Activated CD8-positive, alpha-beta T cell treated with anti-CD3 and anti-CD28 coated beads for 36 hours (primary cell): ENCODE measurements at regions not wholly inside any gene's neighbourhood (a gene's known extent, or its start where the extent isn't known, plus 50 kb on each side); places are given as distances from the start of the nearest gene placed in this dataset.
A peak's percentile ranks its signal among the peaks of the same experiment; 100 is the strongest.
"Not testable (repeated sequence)": the region's sequence is repeated elsewhere in the genome, so short reads cannot be mapped to it uniquely, and the experiment has no call there.

Experiments
- ATAC-seq: fragments of 200-7000 bp; cut with Tn5 transposase; one replicate; pipeline ENCODE4 v1.10.0; 2021; ENCODE audit warnings: mild to moderate bottlenecking, moderate library complexity
- CTCF ChIA-PET: fragments of 350-600 bp; sonication (Branson Sonifier 250); formaldehyde crosslinking; loops from one replicate; lab custom pipeline; 2021; ENCODE audit warnings: antibody characterized with exemption; lab: Charles Lee
- POLR2A ChIA-PET: fragments of 350-600 bp; sonication (Branson Sonifier 250); formaldehyde crosslinking; loops from one replicate; lab custom pipeline; 2021; ENCODE audit warnings: antibody characterized with exemption; lab: Charles Lee
- DNase-seq: peaks from one replicate; pipeline ENCODE4 v3.0.0-alpha.2; 2020
- H3K27ac Mint-ChIP-seq: one replicate; pipeline ENCODE4 v1.8.0; 2021; ENCODE audit warnings: mild to moderate bottlenecking, mixed read lengths
- H3K27me3 Mint-ChIP-seq: one replicate; pipeline ENCODE4 v1.8.0; 2021; ENCODE audit warnings: mixed read lengths
- H3K36me3 Mint-ChIP-seq: one replicate; pipeline ENCODE4 v1.8.0; 2021; ENCODE audit warnings: low read depth, mixed read lengths
- H3K4me1 Mint-ChIP-seq: one replicate; pipeline ENCODE4 v1.8.0; 2021; ENCODE audit warnings: low read depth, mixed read lengths
- H3K4me3 Mint-ChIP-seq: one replicate; pipeline ENCODE4 v1.8.0; 2021; ENCODE audit warnings: mild to moderate bottlenecking, moderate library complexity, mixed read lengths
- H3K9me3 Mint-ChIP-seq: one replicate; pipeline ENCODE4 v1.8.0; 2021; ENCODE audit warnings: mixed read lengths
- intact Hi-C: fragments of 100-400 bp; cut with micrococcal nuclease; formaldehyde crosslinking; loops from one replicate; pipeline ENCODE4 v1.10.0; 2022

DNA sequence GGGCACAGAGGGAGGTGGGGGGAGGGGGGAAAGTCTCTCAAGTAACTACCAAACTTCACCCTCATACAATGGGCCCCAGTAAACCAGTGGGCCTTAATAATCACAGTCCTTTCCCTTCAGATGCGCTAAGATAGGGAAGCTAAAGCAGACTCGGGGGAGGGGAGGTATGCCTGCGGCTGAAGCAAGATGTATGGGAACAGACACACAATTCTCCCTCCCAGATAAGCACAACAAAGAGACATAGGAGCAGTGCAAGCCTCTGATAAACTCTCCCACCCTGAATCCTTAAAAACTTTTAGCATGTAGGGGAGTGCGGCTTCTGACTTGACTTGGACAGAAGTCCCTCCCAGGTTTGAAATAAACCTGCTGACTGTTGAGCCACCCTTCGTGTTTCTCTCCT, 54.7 kb downstream of the PROP1 start:
- CTCF ChIA-PET, ATAC-seq, POLR2A ChIA-PET, DNase-seq, intact Hi-C loops, H3K27me3 Mint-ChIP-seq, H3K4me3 Mint-ChIP-seq, H3K36me3 Mint-ChIP-seq, H3K9me3 Mint-ChIP-seq, H3K27ac Mint-ChIP-seq: not testable (repeated sequence)
- peaks cover 16% of the 10 kb centered on the region for H3K4me1 Mint-ChIP-seq

DNA sequence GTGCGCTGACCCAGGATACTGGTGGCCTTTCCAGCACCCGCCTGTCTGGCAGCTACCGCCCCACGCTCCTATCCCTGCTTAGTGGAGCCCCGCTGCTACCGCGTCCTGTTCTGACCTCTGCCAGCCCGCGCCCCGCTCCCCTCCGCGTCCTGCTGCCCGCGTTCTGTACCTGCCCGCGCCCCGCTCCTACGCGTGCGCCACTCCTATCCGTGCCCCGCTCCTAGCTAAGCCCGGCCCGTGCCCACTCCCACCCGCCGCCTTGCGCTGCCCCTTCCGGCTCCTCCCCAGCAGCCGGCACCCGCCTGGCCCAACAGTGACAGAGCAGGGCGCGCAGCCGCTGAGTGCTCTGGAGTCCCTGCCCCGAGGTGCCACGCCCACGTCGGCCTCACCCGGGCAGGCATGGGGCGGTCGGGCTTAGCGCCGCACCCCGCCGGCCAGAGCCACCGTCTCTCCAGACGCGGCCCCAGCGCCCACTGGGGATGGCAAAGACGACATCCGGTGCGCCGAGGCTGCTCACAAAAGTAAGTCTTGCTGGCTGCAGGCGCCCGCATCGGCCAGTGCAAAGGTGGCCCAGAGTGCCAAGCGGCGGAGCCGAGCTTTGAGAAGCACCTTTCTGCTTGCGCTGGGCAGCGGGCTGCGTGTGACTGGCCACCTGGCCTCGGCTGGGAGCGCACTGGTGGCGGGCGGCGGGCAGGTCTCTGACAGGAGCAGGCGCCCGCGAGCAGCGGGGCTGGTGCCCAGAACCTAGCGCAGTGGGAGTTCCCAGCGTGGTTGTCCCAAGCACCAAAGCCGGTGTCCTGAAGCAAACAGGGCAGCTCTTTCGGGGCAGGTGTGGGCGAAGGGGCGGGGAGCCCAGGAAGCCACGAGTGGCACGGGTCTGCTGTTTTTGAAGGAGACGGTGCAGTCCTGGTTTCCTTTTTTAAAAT, 56.5 kb downstream of the PROP1 start:
- H3K27me3 Mint-ChIP-seq, intact Hi-C loops, CTCF ChIA-PET, POLR2A ChIA-PET, H3K9me3 Mint-ChIP-seq, H3K36me3 Mint-ChIP-seq, H3K27ac Mint-ChIP-seq: not testable (repeated sequence)
- peak; percentile 26 for DNase-seq
- peak; percentile 52 for ATAC-seq
- Mint-ChIP-seq H3K4me3 (peak overlapping the region; percentile 76), H3K4me1 (peaks cover 10% of the 10 kb centered on the region)

DNA sequence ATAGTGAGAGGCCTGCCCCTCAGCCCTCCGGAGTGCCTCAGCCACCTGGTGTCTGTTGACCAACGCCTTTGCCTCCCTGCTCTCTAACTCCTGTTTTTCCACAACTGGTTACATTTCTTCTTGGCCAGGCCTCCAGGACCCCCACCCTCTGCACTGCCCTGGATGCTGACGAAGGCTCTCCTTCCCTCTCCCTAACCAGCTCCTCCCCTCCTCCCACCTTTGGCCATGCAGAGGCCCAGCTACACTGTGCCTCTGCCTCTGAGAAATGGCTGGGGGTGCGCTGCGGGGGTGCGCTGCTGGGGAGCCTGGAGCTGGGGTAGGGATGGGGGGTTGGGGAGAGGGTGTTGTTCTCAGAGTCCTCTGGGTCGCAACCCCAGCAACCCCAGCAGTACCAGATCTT, 57.3 kb downstream of the PROP1 start:
- H3K36me3 Mint-ChIP-seq, DNase-seq, H3K27me3 Mint-ChIP-seq, H3K27ac Mint-ChIP-seq, H3K9me3 Mint-ChIP-seq, intact Hi-C loops, CTCF ChIA-PET, POLR2A ChIA-PET, ATAC-seq: not testable (repeated sequence)
- H3K4me3 Mint-ChIP-seq, result peak overlapping the region; percentile 76
- peaks cover 10% of the 10 kb centered on the region for H3K4me1 Mint-ChIP-seq

DNA sequence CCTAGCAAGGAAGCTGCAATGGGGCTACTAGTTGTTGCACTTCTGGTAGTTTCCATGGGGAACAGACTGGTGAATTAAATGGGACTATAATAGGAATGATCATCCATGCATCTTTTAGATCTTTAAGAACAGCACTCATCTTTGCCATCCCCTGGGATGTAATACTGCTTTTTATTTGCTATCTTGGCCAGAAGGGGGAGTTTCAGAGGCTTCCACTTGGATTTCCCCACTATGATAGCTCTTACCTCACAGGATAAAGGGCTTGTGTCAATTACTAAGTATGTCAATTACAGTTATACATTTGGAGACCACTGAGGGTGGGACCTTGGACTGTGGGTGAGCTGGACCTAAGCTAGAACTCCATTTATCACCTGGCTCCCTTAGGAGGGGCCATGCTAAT, 61.8 kb downstream of the PROP1 start:
- H3K27me3 Mint-ChIP-seq, H3K4me1 Mint-ChIP-seq, CTCF ChIA-PET, DNase-seq, intact Hi-C loops, H3K4me3 Mint-ChIP-seq, H3K27ac Mint-ChIP-seq, H3K36me3 Mint-ChIP-seq, POLR2A ChIA-PET, H3K9me3 Mint-ChIP-seq: not testable (repeated sequence)
- peak; percentile 39 for ATAC-seq

DNA sequence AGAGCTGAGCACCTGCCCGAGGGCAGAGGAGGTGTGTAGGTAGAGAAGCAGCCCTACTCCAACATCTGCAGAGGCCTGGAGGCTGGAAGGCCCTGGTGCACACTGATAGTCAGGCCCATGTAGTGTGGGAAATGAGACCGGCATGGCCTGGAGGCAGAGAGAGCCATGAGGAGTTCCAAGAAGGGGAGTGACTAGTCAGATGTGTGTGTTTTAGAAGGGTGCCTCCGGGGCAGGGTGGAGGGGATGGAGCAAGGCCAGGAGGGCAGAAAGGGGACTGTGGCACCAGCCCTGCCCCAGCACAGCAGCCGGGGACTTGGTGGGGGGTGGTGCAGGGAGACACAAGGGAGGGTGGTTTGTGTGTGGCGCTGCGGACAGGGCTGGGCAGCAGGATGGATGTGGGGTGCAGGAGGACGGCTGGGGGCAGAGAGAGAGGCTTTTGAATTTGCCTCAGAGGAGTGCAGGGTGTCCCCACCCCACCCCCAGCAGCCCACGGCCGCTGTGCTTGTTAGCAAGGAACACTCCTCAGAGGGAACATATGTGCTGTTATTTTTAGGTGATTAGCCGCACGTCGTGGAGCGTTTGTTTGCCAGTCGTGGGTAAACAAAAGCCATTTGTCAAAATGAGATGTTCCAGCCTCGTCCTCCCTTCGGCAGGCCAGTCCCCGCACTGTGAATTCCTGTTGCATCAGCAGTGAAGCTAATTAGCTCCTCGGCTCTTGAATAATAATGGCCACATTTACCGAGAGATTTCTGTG, 65.6 kb downstream of the PROP1 start:
- H3K9me3 Mint-ChIP-seq, H3K4me1 Mint-ChIP-seq, DNase-seq, CTCF ChIA-PET, H3K36me3 Mint-ChIP-seq, H3K27me3 Mint-ChIP-seq, H3K4me3 Mint-ChIP-seq, intact Hi-C loops, ATAC-seq, POLR2A ChIA-PET, H3K27ac Mint-ChIP-seq: not testable (repeated sequence)

DNA sequence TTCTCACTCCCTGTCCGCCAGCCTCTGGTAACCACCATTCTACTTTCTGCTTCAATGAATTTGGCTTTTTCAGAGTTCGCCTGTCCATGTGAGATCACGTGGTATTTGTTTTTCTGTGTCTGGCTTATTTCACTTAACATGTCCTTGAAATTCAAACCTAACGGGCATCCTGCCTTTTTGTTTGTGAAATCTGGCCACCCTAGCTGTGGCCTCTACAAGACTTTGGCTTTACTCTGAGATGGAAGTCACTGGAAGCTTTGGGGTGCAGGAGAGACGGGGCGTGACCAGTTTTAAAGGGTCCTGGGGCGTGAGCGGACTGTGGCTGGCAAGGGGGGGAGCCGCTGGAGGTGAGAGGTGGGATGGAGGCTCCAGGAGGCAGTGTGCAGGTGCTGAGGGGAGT, 66.4 kb downstream of the PROP1 start:
- POLR2A ChIA-PET, DNase-seq, H3K9me3 Mint-ChIP-seq, H3K4me1 Mint-ChIP-seq, H3K27me3 Mint-ChIP-seq, CTCF ChIA-PET, ATAC-seq, intact Hi-C loops, H3K27ac Mint-ChIP-seq, H3K36me3 Mint-ChIP-seq, H3K4me3 Mint-ChIP-seq: not testable (repeated sequence)

DNA sequence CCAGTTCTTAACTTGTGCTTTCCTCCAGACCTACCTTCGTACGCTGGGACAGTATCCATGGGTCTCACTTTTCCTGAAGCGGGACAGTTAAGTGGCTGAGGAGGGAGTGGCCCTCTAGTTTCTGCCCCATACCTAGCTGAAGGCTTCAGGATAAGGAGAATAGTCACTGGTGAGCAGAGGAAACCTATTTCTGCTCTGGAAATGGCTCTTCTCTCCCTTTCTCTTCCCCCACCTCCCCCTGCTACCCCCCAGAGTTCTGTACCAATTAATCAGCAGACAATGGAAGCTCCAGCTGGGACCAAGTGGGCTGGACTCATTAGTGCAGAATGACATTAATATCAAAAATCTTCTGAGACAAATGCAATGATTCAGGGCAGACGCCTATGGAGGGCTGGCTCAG, 68.5 kb downstream of the PROP1 start:
- H3K27me3 Mint-ChIP-seq, CTCF ChIA-PET, POLR2A ChIA-PET, DNase-seq, H3K36me3 Mint-ChIP-seq, H3K9me3 Mint-ChIP-seq, H3K4me3 Mint-ChIP-seq, ATAC-seq, intact Hi-C loops, H3K4me1 Mint-ChIP-seq, H3K27ac Mint-ChIP-seq: not testable (repeated sequence)

DNA sequence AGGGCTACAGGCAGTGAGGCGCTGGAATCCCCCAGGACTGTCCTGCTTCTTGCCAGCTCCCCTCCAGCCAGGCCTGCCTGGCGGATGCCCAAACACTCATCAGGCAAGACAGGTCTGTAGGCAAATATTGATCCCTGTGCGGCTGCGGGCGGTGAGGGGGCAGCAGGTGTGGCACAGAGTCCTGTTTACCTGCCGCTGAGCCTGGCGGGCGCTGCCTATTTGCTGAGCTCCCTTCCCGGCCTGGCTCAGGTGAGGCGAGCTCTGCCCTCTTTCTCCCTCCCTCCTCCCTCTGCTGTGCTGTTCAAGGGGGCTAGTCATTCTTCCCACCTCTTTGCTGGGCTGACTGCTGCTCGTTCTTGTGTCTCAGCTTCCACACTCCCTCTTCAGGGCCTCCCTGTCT, 71.5 kb downstream of the PROP1 start:
- H3K4me1 Mint-ChIP-seq, POLR2A ChIA-PET, H3K27me3 Mint-ChIP-seq, CTCF ChIA-PET, H3K36me3 Mint-ChIP-seq, intact Hi-C loops, H3K27ac Mint-ChIP-seq, H3K9me3 Mint-ChIP-seq, ATAC-seq, DNase-seq, H3K4me3 Mint-ChIP-seq: not testable (repeated sequence)

DNA sequence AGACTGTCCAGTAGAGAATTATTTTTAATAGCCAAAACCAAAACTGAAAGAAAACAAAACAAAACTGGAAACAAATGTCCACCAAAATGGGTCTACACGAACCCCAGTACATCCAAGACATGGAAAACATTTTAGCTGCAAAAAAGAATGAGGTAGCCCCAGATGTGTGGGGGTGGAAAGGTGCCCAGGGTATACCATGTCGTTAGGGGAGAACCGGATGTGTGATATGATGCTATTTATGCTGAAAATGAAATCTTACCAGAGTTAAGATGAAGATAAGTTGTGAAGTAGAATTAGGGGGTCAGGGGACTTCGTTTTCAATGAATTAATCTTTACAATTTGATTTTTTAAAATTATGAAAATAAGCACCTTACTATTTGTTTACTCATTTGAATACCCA, 72.2 kb downstream of the PROP1 start:
- H3K36me3 Mint-ChIP-seq, intact Hi-C loops, H3K4me1 Mint-ChIP-seq, H3K27me3 Mint-ChIP-seq, DNase-seq, H3K27ac Mint-ChIP-seq, CTCF ChIA-PET, H3K4me3 Mint-ChIP-seq, POLR2A ChIA-PET, H3K9me3 Mint-ChIP-seq: not testable (repeated sequence)
- ATAC-seq, result peak; percentile 74

DNA sequence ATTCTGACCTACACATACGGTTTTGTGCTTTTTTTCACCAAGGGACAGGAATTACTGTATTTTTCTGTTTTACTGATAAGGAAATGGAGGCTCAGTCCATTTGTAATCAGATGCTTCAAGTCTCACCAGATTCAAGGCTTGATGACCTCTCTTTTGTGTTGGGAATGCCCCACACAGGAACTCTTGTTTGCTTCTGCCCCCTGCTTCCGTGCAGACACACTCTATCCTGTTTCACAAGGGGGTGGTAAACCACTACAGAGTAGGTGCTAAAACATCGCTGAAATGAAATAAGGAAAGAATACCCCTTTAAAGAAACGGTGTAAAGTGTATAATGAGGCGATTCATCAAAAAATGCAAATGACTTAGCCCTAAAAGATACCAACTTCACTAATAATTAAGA, 72.9 kb downstream of the PROP1 start:
- DNase-seq (peak; percentile 31), ATAC-seq (peak; percentile 70)
- H3K4me3 Mint-ChIP-seq, H3K9me3 Mint-ChIP-seq, H3K27me3 Mint-ChIP-seq, POLR2A ChIA-PET, CTCF ChIA-PET, intact Hi-C loops, H3K4me1 Mint-ChIP-seq, H3K36me3 Mint-ChIP-seq: not testable (repeated sequence)
- peak overlapping the region; percentile 68 for H3K27ac Mint-ChIP-seq

DNA sequence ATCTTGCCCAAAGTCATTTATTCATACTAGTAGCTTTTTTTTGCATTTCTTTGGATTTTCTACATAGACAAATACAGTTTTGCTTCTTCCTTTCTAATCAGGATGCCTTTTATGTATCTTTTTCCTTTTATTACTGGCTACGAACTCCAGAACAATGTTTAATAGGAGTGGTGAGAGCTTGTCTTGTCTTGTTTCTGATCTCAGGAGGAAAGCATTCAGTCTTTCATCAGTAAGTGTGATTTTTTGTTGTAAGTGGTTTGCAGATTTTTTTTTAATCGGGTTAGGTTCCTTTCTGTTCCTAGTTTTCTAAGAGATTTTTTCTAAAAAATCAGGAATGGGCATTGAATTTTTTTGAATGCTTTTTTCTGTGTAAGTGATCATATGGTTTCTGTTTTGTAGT, 86.8 kb downstream of the PROP1 start:
- H3K27ac Mint-ChIP-seq, CTCF ChIA-PET, H3K9me3 Mint-ChIP-seq, POLR2A ChIA-PET, H3K27me3 Mint-ChIP-seq, intact Hi-C loops, H3K4me1 Mint-ChIP-seq, H3K4me3 Mint-ChIP-seq, H3K36me3 Mint-ChIP-seq, ATAC-seq, DNase-seq: not testable (repeated sequence)

DNA sequence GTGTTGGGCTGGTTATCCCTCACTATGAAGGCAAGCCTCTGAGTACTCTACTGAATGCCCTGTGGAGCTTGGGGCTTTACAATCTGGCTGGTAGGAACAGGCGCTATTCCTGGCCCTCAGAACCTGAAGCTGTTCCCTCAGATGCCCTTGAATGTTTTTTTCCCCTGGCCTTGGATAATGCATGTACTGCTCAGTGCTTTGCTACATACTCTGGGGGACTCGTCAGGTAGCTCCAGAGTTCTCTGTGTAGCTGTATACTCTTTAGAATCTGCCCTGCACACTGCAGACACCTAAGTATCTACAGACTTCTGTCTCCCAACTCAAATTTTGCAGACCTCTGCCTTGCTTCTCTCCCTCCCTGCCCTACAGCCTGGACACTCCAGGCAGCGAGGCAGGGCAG, 93.2 kb downstream of the PROP1 start:
- POLR2A ChIA-PET, CTCF ChIA-PET, ATAC-seq, H3K36me3 Mint-ChIP-seq, H3K27ac Mint-ChIP-seq, H3K4me3 Mint-ChIP-seq, H3K4me1 Mint-ChIP-seq, H3K9me3 Mint-ChIP-seq, DNase-seq, H3K27me3 Mint-ChIP-seq, intact Hi-C loops: not testable (repeated sequence)
